ENCODE measurements at regions not wholly inside any gene's neighbourhood (a gene's known extent, or its start where the extent isn't known, plus 50 kb on each side); places are given as distances from the start of the nearest gene placed in this dataset.
"Not testable (repeated sequence)": the region's sequence is repeated elsewhere in the genome, so short reads cannot be mapped to it uniquely, and the experiment has no call there.

DNA sequence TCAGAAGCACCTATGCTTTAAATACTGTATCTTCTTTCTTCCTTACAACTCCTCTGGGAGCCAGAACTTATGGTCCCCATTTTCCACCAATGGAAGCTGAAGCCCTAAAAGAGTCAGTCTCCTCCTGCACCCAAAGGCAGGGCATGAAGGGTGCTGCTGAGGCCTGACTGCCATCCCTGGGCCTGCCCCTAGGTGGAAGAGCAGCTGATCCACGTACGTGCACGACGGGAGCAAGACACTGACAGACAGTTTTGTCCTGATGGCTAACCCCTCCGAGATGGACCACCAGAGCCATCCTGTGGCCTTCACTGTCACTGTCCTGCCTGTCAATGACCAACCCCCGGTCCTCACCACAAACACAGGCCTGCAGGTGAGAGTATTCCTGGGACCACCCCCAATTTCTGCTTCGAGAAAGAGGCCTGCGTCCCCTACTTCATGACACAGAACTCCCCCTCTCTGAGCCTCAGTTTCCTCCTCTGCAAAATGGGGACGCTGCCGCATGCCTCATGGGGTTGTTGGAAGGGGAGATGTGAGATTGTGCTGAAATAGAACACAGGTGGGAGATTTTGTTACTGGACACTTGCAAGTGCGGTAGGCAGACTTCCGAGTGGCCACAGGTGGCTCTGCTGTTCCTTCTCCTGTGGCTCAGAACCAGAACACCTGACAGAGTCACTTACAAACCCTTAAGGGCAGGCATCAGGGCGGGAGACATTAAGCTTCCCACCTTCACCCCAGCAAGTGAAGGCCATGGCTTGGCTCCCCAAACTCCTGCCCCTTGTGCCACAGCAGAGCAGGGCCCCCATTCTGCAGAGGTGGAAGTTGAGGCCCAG is 175.4 kb downstream of the TBC1D2B start:
- peak; percentile 41 for DNase-seq (ENCODE audit: low read depth)
- TF ChIP-seq, protein P1, sequence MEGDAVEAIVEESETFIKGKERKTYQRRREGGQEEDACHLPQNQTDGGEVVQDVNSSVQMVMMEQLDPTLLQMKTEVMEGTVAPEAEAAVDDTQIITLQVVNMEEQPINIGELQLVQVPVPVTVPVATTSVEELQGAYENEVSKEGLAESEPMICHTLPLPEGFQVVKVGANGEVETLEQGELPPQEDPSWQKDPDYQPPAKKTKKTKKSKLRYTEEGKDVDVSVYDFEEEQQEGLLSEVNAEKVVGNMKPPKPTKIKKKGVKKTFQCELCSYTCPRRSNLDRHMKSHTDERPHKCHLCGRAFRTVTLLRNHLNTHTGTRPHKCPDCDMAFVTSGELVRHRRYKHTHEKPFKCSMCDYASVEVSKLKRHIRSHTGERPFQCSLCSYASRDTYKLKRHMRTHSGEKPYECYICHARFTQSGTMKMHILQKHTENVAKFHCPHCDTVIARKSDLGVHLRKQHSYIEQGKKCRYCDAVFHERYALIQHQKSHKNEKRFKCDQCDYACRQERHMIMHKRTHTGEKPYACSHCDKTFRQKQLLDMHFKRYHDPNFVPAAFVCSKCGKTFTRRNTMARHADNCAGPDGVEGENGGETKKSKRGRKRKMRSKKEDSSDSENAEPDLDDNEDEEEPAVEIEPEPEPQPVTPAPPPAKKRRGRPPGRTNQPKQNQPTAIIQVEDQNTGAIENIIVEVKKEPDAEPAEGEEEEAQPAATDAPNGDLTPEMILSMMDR (IDR thresholded peaks at IDR 0.05; ENCODE audit: insufficient read depth, low read depth, low read length, missing control alignments) = peak; percentile 39
- H3K4me3 ChIP-seq (ENCODE audit: low read depth, low read length) = no peak overlapping the region

DNA sequence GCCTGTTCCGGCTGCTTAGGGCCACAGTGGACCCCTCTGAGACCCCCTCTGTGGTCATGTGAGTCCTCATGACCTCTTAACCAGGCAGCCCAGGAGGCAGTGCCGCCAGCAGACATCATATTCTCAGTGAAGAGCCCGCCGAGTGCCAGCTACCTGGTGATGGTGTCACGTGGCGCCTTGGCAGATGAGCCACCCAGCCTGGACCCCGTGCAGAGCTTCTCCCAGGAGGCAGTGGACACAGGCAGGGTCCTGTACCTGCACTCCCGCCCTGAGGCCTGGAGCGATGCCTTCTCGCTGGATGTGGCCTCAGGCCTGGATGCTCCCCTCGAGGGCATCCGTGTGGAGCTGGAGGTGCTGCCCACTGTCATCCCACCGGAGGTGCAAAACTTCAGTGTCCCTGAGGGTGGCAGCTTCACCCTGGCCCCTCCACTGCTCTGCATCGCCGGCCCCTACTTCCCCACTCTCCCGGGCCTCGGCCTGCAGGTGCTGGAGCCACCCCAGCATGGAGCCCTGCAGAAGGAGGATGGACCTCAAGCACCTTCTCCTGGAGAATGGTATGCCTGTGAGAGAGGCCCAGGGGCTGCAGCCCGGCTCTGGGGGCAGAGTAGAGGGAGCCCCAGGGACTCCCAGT is 176.1 kb downstream of the TBC1D2B start:
- H3K4me3 ChIP-seq (ENCODE audit: low read depth, low read length) = no peak overlapping the region
- no peak for DNase-seq (ENCODE audit: low read depth)
- TF ChIP-seq, protein P1 (IDR thresholded peaks at IDR 0.05; ENCODE audit: insufficient read depth, low read depth, low read length, missing control alignments) = no peak

DNA sequence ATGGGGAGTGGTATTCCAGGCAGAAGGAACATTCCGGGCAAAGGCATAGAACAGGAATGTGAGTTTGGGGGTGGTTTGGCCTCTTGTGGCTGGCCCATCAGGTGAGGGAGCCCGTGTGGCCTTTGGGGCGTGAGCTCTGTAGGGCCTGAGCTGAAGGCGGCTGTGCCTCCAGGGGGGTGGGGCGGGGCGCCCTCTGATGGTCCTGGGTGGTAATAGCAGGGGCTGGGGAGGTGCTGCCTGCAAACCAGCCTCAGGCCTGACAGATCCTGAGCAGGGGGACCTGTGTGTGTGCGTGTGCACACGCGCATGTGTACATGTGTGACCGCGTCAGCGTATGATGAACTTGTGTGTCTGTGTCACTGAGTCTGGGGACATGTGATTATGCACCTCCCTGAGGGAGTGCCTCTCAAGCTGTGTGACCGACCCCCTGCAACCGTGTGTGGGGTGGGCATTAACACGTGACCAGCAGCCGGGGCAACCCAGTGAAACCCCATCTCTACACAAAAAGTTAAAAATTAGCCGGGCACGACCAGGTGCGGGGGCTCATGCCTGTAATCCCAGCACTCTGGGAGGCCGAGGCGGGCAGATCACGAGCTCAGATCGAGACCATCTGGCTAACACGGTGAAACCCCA is 177.1 kb downstream of the TBC1D2B start:
- TF ChIP-seq, protein P1 (IDR thresholded peaks at IDR 0.05; ENCODE audit: insufficient read depth, low read depth, low read length, missing control alignments) = peak; percentile 49
- DNase-seq (ENCODE audit: low read depth) = peak; percentile 24
- not testable (repeated sequence) for H3K4me3 ChIP-seq (ENCODE audit: low read depth, low read length)

DNA sequence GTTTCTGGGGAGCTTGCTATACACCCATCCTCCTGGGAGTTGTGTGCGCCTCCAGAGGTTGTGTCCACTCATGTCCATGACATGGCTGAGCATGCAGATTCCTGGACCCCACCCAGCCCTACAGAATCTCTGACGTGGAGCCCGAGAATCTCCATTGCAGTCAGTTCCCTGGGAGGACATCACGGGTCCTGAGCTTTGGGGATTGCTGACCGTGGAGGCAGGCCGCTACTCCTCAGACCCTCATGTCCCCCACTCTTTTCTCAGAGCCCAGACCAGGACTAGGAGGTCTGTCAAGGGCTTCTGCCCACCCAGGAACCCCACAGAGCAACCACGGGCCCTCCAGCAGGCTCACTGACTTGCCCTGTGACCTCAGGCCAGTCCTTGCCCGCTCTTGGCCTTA is 177.7 kb downstream of the TBC1D2B start:
- not testable (repeated sequence) for H3K4me3 ChIP-seq (ENCODE audit: low read depth, low read length); DNase-seq (ENCODE audit: low read depth)

DNA sequence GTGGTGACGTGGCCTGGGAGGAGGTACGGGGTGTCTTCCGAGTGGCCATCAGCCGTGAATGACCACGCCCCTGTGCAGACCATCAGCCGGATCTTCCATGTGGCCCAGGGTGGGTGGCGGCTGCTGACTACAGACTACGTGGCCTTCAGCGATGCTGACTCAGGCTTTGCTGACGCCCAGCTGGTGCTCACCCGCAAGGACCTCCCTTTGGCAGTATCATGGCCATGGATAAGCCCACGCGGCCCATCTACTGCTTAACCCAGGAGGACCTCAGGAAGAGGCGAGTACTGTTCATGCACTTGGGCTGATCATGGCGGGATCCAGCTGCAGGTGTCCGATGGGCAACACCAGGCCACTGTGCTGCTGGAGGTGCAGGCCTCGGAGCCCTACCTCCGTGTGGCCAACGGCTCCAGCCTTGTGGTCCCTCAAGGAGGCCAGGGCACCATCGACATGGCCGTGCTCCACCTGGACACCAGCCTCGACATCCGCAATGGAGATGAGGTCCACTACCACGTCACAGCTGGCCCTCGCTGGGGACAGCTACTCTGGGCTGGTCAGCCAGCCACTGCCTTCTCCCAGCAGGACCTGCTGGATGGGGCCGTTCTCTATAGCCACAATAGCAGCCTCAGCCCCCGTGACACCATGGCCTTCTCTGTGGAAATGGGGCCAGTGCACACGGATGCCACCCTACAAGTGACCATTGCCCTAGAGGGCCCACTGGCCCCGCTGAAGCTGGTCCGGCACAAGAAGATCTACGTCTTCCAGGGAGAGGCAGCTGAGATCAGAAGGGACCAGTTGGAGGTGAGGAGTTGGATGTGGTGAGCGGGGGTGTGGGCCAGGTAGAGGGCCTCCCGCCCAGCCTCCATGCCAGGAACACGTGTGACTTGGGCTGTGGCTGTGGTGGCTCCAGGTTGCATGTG is 178.4 kb downstream of the TBC1D2B start:
- no peak overlapping the region for H3K4me3 ChIP-seq (ENCODE audit: low read depth, low read length)
- TF ChIP-seq, protein P1 (IDR thresholded peaks at IDR 0.05; ENCODE audit: insufficient read depth, low read depth, low read length, missing control alignments) = no peak
- no peak for DNase-seq (ENCODE audit: low read depth)

DNA sequence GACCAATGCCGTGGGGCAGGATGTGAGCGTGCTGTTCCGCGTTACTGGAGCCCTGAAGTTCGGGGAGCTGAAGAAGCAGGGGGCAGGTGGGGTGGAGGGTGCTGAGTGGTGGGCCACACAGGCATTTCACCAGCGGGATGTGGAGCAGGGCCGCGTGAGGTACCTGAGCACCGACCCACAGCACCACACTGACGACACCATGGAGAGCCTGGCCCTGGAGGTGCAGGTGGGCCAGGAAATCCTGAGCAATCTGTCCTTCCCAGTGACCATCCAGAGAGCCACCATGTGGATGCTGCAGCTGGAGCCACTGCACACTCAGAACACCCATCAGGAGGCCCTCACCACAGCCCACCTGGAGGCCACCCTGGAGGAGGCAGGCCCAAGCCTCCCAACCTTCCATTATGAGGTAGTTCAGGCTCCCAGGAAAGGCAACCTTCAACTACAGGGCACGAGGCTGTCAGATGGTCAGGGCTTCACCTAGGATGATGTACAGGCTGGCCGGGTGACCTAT is 179.6 kb downstream of the TBC1D2B start:
- TF ChIP-seq, protein P1 (IDR thresholded peaks at IDR 0.05; ENCODE audit: insufficient read depth, low read depth, low read length, missing control alignments) = no peak
- no peak for DNase-seq (ENCODE audit: low read depth)
- H3K4me3 ChIP-seq (ENCODE audit: low read depth, low read length) = no peak overlapping the region

DNA sequence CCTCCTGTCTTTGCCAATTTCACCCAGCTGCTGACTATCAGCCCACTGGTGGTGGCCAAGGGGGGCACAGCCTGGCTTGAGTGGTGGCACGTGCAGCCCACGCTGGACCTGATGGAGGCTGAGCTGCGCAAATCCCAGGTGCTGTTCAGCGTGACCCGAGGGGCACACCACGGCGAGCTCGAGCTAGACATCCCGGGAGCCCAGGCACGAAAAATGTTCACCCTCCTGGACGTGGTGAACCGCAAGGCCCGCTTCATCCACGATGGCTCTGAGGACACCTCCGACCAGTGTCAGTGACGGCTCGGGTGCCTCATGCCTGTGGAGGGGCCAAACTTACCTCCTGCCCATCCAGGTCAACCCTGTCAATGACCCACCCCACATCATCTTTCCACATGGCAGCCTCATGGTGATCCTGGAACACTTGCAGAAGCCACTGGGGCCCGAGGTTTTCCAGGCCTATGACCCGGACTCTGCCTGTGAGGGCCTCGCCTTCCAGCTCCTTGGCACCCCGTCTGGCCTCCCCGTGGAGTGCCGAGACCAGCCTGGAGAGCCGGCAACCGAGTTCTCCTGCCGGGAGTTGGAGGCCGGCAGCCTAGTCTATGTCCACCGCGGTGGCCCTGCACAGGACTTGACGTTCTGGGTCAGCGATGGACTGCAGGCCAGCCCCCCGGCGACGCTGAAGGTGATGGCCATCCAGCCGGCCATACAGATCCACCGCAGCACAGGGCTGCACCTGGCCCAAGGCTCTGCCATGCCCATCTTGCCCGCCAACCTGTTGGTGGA is 180.2 kb downstream of the TBC1D2B start:
- DNase-seq (ENCODE audit: low read depth); H3K4me3 ChIP-seq (ENCODE audit: low read depth, low read length): not testable (repeated sequence)

DNA sequence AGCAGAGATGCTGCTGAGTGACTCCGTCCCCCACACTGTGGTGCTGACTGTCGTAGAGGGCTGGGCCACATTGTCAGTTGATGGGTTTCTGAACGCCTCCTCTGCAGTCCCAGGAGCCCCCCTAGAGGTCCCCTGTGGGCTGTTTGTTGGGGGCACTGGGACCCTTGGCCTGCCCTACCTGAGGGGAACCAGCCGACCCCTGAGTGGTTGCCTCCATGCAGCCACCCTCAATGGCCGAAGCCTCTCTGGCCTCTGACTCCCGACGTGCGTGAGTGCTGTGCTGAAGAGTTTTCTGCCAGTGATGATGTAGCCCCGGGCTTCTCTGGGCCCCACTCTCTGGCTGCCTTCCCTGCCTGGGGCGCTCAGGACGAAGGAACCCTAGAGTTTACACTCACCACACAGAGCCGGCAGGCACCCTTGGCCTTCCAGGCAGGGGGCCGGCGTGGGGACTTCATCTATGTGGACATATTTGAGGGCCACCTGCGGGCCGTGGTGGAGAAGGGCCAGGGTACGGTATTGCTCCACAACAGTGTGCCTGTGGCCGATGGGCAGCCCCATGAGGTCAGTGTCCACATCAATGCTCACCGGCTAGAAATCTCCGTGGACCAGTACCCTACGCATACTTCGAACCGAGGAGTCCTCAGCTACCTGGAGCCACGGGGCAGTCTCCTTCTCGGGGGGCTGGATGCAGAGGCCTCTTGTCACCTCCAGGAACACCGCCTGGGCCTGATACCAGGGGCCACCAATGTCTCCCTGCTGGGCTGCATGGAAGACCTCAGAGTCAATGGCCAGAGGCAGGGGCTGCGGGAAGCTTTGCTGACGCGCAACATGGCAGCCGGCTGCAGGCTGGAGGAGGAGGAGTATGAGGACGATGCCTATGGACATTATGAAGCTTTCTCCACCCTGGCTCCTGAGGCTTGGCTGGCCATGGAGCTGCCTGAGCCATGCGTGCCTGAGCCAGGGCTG is 181.1 kb downstream of the TBC1D2B start:
- DNase-seq (ENCODE audit: low read depth); H3K4me3 ChIP-seq (ENCODE audit: low read depth, low read length): not testable (repeated sequence)

All from GM12865 (cell line).